ENCODE measurements at regions not wholly inside any gene's neighbourhood (a gene's known extent, or its start where the extent isn't known, plus 50 kb on each side); places are given as distances from the start of the nearest gene placed in this dataset.

DNA sequence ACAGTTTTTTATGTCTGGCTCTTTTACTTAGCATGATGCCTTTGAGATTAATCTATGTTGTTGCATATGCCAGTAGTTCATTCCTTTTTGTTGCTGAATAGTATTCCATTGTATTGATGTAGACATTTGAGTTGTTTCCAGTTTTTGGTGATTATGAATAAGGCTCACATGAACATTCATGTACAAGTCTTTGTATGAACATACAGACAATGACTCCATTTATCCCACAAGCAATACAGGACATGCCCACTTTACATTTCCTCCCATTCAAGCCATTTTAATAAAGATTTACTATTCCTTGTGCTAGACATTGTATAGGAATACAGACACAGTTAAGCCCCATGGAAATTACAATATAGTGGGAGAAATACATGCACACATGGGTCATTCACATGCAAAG, 118.0 kb downstream of the TRIM43 start:
- TF ChIP-seq, protein P1, sequence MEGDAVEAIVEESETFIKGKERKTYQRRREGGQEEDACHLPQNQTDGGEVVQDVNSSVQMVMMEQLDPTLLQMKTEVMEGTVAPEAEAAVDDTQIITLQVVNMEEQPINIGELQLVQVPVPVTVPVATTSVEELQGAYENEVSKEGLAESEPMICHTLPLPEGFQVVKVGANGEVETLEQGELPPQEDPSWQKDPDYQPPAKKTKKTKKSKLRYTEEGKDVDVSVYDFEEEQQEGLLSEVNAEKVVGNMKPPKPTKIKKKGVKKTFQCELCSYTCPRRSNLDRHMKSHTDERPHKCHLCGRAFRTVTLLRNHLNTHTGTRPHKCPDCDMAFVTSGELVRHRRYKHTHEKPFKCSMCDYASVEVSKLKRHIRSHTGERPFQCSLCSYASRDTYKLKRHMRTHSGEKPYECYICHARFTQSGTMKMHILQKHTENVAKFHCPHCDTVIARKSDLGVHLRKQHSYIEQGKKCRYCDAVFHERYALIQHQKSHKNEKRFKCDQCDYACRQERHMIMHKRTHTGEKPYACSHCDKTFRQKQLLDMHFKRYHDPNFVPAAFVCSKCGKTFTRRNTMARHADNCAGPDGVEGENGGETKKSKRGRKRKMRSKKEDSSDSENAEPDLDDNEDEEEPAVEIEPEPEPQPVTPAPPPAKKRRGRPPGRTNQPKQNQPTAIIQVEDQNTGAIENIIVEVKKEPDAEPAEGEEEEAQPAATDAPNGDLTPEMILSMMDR (IDR thresholded peaks at IDR 0.05) = no peak
- no peak for TF ChIP-seq POLR2A (IDR thresholded peaks at IDR 0.05)
